HUES64 (cell line): ENCODE measurements at regions not wholly inside any gene's neighbourhood (a gene's known extent, or its start where the extent isn't known, plus 50 kb on each side); places are given as distances from the start of the nearest gene placed in this dataset.

Experiments used
- H3K27ac ChIP-seq: 2 replicates; pipeline ENCODE4 v1.7.0; 2013; ENCODE audit warnings: low read depth, low read length, inconsistent platforms
- H3K27me3 ChIP-seq: 2 replicates; pipeline ENCODE4 v1.6.1; 2013; ENCODE audit warnings: mild to moderate bottlenecking, low read length; ENCODE audit not compliant: insufficient read depth
- H3K36me3 ChIP-seq: 2 replicates; pipeline ENCODE4 v1.6.1; 2013; ENCODE audit warnings: mild to moderate bottlenecking, low read length; ENCODE audit not compliant: insufficient read depth
- H3K4me1 ChIP-seq: 2 replicates; pipeline ENCODE4 v1.6.1; 2013; ENCODE audit warnings: mild to moderate bottlenecking, low read length, moderate library complexity; ENCODE audit not compliant: insufficient read depth
- H3K4me3 ChIP-seq: 2 replicates; pipeline ENCODE4 v1.5.1; 2013; ENCODE audit warnings: mild to moderate bottlenecking, low read length, moderate library complexity
- H3K9ac ChIP-seq: 2 replicates; pipeline ENCODE4 v1.6.1; 2013; ENCODE audit warnings: mild to moderate bottlenecking, low read depth, low read length
- H3K9me3 ChIP-seq: 2 replicates; pipeline ENCODE4 v1.6.1; 2013; ENCODE audit warnings: low read depth, low read length; ENCODE audit not compliant: insufficient read depth
- WGBS: fragments of 150-250, 120-280 bp; methylation state at CpG from one replicate; pipeline ENCODE4 v1.1.7; 2013; ENCODE audit warnings: missing lambda C conversion rate; 5-methylcytosine and 5-hydroxymethylcytosine counted together

DNA sequence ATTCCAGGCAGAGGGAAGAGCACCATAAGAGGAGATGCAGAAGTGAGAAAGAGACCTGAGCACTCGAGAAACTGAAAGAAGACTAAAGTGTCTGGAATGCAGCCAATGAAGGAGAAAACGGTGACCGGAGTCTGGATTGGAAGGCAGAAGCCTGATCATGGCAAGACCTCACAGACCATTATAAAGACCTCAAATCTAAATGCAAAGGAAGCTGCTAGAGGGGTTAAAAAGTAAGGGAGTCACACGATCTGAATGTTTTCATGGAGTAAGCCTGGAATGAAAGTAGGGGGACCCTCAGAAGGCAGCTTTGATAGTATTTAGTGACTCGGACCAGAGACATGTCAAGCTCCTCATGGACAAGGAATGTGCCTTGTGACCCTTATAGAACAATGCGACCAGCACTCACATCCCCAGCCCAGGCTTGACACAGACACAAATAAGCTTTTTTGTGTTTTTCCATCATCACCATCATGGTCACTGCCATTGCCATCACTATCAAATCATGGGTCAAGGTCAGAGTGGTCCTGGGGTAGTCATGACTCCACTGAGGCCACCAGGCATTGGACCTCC lies 183.6 kb downstream of the SEC16B start:
- Histone ChIP-seq H3K9me3 (no peaks in the 10 kb centered on the region), H3K9ac (no peak overlapping the region), H3K4me1 (0 out of 2 replicates have a peak, but pooled peaks cover 4% of the 10 kb centered on the region), H3K4me3 (no peak overlapping the region), H3K27me3 (no peaks in the 10 kb centered on the region), H3K36me3 (no peaks in the 10 kb centered on the region), H3K27ac (no peak overlapping the region)
- 87% methylated on average over 6 of the region's 6 CpGs for WGBS

DNA sequence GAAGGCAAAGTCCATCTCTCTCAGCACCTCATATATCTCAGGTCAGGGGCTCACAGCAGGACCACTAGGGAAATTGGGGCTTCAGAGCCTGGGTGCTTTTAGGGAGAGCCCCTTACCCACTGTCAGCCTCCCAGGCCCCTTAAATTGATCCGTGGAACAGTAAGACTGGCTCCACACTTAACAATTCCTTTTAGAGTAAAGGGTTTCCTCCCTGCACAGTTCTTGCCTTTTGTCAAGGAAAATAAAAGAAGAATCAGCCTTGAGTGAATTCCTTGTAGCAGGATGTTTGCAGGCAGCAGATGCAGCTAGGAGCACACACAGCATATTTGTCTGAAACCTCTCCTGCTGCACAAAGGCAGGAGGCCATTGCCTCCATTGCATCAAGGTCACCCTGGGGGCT lies 184.9 kb downstream of the SEC16B start:
- Histone ChIP-seq H3K4me1 (peaks cover 5% of the 10 kb centered on the region), H3K36me3 (no peaks in the 10 kb centered on the region), H3K9me3 (no peaks in the 10 kb centered on the region), H3K4me3 (no peak overlapping the region), H3K27ac (no peak overlapping the region), H3K9ac (no peak overlapping the region), H3K27me3 (no peaks in the 10 kb centered on the region)
- 69% methylated on average over 1 of the region's 1 CpG for WGBS

DNA sequence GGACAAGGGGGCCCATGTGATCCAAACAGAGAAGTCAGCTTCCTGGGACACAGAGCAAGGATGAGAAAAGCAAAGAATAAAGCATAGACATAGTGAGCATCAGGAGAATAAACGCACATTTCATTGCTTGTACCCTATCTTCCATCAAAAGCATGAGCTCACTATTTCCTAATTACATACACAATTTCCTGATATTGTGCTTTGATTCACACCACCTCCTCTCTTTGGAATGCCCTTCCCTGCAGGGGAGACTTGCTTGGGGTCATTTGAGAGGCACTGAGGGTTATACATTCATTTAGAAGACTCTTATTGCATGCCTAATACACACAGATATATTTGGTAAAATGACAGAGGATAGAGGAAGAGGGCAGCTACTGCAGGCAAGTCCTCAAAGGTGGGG lies 185.4 kb downstream of the SEC16B start:
- no peak overlapping the region for H3K4me3 ChIP-seq
- H3K27me3 ChIP-seq: no peaks in the 10 kb centered on the region
- H3K9ac ChIP-seq: no peak overlapping the region
- H3K27ac ChIP-seq: no peak overlapping the region
- peaks cover 10% of the 10 kb centered on the region for H3K4me1 ChIP-seq
- no peaks in the 10 kb centered on the region for H3K9me3 ChIP-seq
- no peaks in the 10 kb centered on the region for H3K36me3 ChIP-seq
- WGBS: 100% methylated on average over 1 of the region's 1 CpG

DNA sequence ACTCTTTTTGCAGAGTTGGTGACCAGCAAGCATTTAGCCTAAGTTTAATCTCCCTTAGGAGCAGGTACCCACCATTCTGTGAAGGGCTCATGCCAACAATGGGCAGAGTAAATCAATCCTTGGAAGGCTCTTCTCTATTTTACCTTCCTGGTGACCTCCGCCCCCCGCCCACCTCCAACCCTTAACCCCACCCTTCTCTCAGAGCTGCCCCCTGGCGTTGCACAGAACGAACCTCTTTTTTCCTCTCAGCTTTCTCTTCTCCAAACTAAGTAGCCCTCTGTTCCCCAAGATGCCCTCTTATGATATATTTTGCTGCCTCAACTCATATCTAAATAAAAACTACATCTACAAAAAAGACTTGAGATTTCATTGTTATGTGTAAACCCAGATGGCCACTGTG lies 186.8 kb downstream of the SEC16B start:
- 81% methylated on average over 4 of the region's 4 CpGs for WGBS
- no peak overlapping the region for H3K4me3 ChIP-seq
- no peak overlapping the region for H3K9ac ChIP-seq
- H3K27ac ChIP-seq: no peak overlapping the region
- no peaks in the 10 kb centered on the region for H3K27me3 ChIP-seq
- peaks cover 17% of the 10 kb centered on the region for H3K4me1 ChIP-seq
- no peaks in the 10 kb centered on the region for H3K36me3 ChIP-seq
- H3K9me3 ChIP-seq: no peaks in the 10 kb centered on the region

DNA sequence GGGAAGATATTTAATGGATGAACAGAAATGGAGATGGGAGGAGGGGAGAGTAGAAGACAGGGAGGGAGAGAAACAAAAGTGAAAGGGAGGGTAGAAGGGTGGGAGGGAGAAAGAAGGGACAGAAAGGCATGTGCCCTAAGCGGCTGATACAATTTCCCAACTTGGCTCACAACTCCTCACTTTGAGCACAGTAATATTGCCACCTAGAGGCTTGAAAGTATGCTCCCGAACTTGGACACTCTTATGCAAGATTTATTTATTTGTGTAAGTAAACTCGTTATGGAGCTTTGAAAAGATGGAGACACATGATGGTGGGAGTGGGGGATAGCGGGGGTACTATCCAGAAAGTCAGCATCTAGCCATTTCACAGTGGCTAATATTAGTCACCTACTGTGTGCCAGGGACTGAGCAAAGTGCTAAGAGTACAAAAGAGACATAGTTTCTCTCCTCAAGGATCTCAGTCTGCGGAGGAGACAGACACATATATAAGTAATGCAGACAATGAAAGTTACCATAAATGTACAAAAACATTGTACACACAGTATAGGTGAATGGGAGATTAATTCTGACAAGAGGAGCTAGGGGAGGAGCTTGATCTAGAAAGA lies 189.7 kb downstream of the SEC16B start:
- 36% methylated on average over 4 of the region's 5 CpGs for WGBS

DNA sequence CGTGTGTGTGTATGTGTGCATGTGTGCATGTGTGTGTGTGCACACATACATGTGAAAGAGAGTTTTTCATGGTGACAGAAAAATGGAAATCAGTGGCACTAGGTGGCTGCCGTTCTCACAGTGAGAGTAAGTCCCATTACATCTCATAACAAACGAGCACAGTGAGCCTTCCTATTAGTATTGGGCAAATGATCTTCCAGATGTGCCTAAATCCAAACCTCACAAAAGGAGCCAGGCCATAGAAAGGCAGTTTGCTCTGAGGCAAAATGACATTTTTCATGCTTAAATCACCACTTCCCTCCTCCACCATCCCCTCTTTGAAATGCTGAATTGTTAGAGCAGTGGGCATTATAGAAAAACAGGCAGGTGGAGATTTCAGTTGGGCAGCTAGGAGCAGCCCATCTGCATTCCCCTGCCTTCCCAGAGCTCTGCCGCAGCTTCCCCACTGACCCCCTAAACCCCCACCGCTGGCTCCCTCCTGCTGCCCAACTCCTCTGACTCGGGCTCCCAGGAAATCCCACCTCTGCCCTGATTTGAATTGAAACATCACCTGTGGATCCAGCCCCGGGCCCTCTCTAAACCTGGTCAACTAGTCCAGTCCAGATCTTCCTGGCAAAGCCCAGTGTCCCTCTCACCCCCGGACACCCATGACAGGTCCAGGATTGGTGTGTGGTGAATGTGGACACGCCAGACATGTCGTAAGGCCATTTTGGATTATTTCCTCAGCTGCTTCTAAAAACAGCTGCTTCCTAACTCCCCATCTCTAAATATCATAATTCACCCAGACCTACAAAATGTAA lies 190.5 kb downstream of the SEC16B start:
- no peak overlapping the region for H3K4me3 ChIP-seq
- no peak overlapping the region for H3K9ac ChIP-seq
- no peaks in the 10 kb centered on the region for H3K27me3 ChIP-seq
- H3K9me3 ChIP-seq: peaks cover 7% of the 10 kb centered on the region
- no peaks in the 10 kb centered on the region for H3K36me3 ChIP-seq
- WGBS: 46% methylated on average over 9 of the region's 10 CpGs
- H3K4me1 ChIP-seq: peaks cover 19% of the 10 kb centered on the region
- no peak overlapping the region for H3K27ac ChIP-seq

More for the DNA sequence above, 189.7 kb downstream of the SEC16B start:
- H3K27ac ChIP-seq: no peak overlapping the region
- no peaks in the 10 kb centered on the region for H3K9me3 ChIP-seq
- peaks cover 19% of the 10 kb centered on the region for H3K4me1 ChIP-seq
- no peaks in the 10 kb centered on the region for H3K27me3 ChIP-seq
- no peak overlapping the region for H3K9ac ChIP-seq
- no peak overlapping the region for H3K4me3 ChIP-seq
- no peaks in the 10 kb centered on the region for H3K36me3 ChIP-seq

DNA sequence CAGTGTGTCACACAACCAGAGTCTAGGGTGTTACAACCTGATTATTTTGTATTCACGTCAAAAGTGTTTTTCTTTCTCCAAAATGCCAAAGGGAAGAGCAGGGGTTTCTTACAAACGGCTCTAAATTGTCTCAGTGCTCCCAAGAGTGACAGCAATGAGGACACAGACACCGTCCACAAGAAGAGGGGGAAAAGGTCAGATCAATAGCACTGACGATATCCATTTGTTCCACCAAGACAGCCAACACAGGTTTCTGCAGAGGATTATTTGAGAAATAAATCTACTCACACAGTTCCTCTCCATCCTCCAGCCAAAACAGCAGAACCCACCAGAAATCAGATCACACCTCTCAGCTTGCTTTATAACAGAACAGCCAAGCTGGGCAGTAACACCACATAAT lies 193.9 kb downstream of the SEC16B start:
- H3K9me3 ChIP-seq: peaks cover 25% of the 10 kb centered on the region
- H3K9ac ChIP-seq: no peak overlapping the region
- WGBS: 85% methylated on average over 4 of the region's 4 CpGs
- no peaks in the 10 kb centered on the region for H3K27me3 ChIP-seq
- H3K4me3 ChIP-seq: no peak overlapping the region
- no peaks in the 10 kb centered on the region for H3K36me3 ChIP-seq
- peaks cover 19% of the 10 kb centered on the region for H3K4me1 ChIP-seq
- no peak overlapping the region for H3K27ac ChIP-seq

DNA sequence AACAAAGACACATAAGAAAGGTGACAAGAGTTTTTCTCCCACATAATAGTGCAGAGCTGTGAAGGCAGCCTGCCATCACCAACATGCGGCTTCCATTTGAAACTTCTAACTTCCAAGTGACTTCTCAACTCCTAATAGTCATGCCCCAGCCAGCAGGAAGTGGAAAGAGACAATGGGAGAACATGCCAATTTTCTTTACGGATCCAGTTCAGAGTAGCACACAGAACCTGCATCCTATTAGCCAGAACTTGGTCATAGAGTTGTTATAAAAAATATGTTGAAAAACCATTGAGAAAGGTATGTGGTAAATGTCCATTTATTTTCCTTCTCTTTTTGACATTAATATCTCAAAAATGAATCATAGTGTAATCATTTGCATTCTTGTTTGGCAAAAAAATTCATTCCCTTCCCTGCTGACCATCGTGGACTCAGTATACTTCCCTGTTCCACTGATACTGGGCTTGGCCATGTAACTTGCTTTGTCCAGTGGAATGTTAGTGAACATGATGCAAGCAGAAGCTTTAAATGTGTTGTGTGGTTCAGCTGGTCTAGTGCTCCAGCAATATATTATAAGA lies 197.4 kb downstream of the SEC16B start:
- no peaks in the 10 kb centered on the region for H3K27me3 ChIP-seq
- no peak overlapping the region for H3K9ac ChIP-seq
- no peak overlapping the region for H3K4me3 ChIP-seq
- H3K36me3 ChIP-seq: no peaks in the 10 kb centered on the region
- 96% methylated on average over 3 of the region's 3 CpGs for WGBS
- H3K9me3 ChIP-seq: peaks cover 25% of the 10 kb centered on the region
- H3K4me1 ChIP-seq: no peaks in the 10 kb centered on the region
- H3K27ac ChIP-seq: no peak overlapping the region

DNA sequence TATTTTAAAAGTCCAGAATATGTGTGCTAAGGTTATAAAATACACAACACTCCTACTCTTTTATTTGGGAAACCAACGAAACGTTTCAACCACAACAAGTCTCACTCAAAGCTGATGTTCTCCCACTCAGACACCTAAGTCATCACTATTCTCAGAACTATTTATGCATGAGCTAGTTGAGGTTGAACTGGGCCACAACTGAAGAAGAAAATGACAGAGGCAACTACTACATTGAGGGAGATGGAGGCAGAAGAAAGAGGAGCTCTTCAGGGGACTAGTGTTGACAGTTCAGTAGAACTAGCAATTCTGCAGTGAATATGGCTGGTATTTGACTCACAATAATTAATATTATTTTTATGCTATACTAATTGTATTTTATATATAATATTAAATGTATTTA lies 198.2 kb downstream of the SEC16B start:
- H3K27me3 ChIP-seq: no peaks in the 10 kb centered on the region
- no peaks in the 10 kb centered on the region for H3K4me1 ChIP-seq
- no peaks in the 10 kb centered on the region for H3K36me3 ChIP-seq
- peaks cover 25% of the 10 kb centered on the region for H3K9me3 ChIP-seq
- WGBS: 83% methylated on average over 2 of the region's 2 CpGs
- no peak overlapping the region for H3K9ac ChIP-seq
- no peak overlapping the region for H3K4me3 ChIP-seq
- no peak overlapping the region for H3K27ac ChIP-seq

DNA sequence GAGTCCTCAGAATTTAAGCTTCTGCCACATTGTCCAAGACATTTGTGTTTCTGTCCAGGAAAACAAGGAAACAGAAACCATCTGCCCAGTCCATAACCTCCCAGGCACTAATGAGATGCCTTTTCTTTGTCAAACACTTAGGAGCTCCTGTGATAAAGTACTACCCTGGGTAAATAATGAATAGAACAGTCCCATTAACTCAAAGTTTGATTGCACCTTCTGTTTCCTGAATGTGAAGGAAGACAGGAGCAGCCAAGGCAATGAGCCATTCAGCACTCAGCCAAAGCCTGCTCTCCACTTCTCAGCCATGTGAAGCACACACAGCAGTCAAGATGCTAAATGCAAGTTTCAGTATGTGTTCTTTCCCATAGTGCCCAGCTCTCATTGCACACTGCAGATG lies 199.8 kb downstream of the SEC16B start:
- Histone ChIP-seq H3K27ac (no peak overlapping the region), H3K4me3 (no peak overlapping the region), H3K27me3 (no peaks in the 10 kb centered on the region), H3K9me3 (peaks cover 25% of the 10 kb centered on the region), H3K9ac (no peak overlapping the region), H3K36me3 (no peaks in the 10 kb centered on the region), H3K4me1 (no peaks in the 10 kb centered on the region)

DNA sequence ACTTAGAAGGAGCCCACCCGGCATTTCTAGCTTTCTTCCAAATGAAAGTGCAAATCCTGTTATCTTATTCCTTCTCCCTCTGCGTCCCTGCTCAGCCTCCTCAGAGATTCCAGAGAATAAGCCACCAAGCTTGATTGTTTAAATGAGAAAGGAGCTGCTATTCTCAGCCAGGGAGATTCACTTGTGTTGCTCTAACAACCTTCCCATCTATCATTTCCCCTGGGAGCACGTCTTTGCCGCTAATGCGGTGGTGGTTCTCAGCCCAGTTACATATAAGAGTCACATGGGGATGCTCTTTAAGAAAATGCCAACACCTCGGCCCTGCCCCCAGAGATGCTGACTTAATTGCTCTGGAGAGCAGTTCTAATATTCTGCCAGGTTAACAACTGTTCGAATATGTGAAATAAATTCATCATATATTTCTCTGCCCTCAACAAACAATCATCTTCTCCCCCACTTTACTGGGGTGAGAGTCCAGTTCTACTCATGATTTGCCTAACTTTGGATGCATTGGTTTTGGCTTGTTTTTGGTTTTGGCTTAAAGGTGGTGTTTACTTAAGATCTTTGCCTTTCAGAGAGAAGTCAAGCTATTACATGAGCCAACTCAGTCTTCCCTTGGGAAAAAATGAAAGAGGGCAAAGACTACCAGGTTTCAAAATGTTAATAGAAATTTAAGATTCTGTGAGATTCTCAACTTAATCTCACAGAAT lies 213.9 kb downstream of the SEC16B start:
- Histone ChIP-seq H3K4me1 (peaks cover 11% of the 10 kb centered on the region; the same call in 1 of the 2 replicates), H3K27me3 (no peaks in the 10 kb centered on the region), H3K4me3 (no peak overlapping the region), H3K9ac (no peak overlapping the region), H3K36me3 (no peaks in the 10 kb centered on the region), H3K9me3 (peaks cover 6% of the 10 kb centered on the region; the same call in 1 of the 2 replicates), H3K27ac (no peak overlapping the region)
- WGBS: 83% methylated on average over 7 of the region's 7 CpGs
